Right renal pelvis (tissue), 4 donors: ENCODE measurements at regions not wholly inside any gene's neighbourhood (a gene's known extent, or its start where the extent isn't known, plus 50 kb on each side); places are given as distances from the start of the nearest gene placed in this dataset.
"Not testable (repeated sequence)": the region's sequence is repeated elsewhere in the genome, so short reads cannot be mapped to it uniquely, and the experiment has no call there.

Experiments
- DNase-seq, 4 donors: peaks; one replicate each; pipeline ENCODE4 v3.0.0-alpha.2; 2013; ENCODE audit warnings: low read depth in 4 of 4, low spot score in 3 of 4, missing footprints in 1 of 4

- no peak for DNase-seq
These were observed 187.5 kb upstream of the KL start for GRCh38 chr13:32828711-32829110.

- DNase-seq, result no peak
These were observed 187.0 kb upstream of the KL start for GRCh38 chr13:32829269-32829668.

- DNase-seq, result no peak
These were observed 186.4 kb upstream of the KL start for GRCh38 chr13:32829676-32830335.

- DNase-seq, result no peak
These were observed 185.7 kb upstream of the KL start for GRCh38 chr13:32830336-32831031.

GRCh38 chr13:32837307-32837972 is 178.8 kb upstream of the KL start:
- DNase-seq, result no peak

GRCh38 chr13:32837973-32838927 is 178.0 kb upstream of the KL start:
- DNase-seq, result no peak

- DNase-seq, result peak in 3 of 4 donors; percentile 69 to 82 (median 78)
These were observed 177.3 kb upstream of the KL start for GRCh38 chr13:32838945-32839344.

GRCh38 chr13:32840113-32840512 is 176.1 kb upstream of the KL start:
- DNase-seq, result no peak

- no peak for DNase-seq
These were observed 175.1 kb upstream of the KL start for GRCh38 chr13:32840989-32841713.

GRCh38 chr13:32845952-32846950 is 170.0 kb upstream of the KL start:
- no peak for DNase-seq

- not testable (repeated sequence) for DNase-seq
These were observed 168.2 kb upstream of the KL start for GRCh38 chr13:32847976-32848375.

GRCh38 chr13:32849369-32849768 is 166.9 kb upstream of the KL start:
- no peak for DNase-seq

GRCh38 chr13:32850316-32851052 is 165.7 kb upstream of the KL start:
- DNase-seq, result no peak

GRCh38 chr13:32851083-32852069 is 164.8 kb upstream of the KL start:
- DNase-seq, result no peak

- DNase-seq, result no peak
These were observed 163.7 kb upstream of the KL start for GRCh38 chr13:32852526-32852925.

GRCh38 chr13:32857077-32857476 is 159.1 kb upstream of the KL start:
- no peak for DNase-seq

GRCh38 chr13:32857689-32858088 is 158.5 kb upstream of the KL start:
- no peak for DNase-seq
